ENCODE measurements at regions not wholly inside any gene's neighbourhood (a gene's known extent, or its start where the extent isn't known, plus 50 kb on each side); places are given as distances from the start of the nearest gene placed in this dataset.

DNA sequence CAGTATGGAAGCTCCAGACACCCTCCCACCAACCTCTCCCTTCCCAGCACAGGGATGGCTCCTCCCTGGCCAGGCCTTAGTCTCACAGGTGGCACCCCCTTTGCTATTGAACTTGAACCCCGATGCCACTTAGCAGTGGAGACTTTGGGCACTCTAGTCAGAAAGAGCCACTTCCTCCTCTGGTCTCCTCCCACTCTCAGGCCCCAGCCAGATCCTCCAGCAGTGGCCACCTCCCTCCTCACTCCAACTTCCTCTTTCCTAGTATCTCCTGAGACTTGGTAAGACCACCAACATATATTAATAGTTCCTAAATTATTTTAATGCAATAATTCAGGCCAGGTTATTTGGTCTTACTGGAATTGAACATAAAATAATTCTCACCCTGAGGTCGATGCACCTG, 437.2 kb upstream of the ID2 start:
- H3K9me3 ChIP-seq (ENCODE audit: low read depth) = no peaks in the 10 kb centered on the region
- peaks cover 35% of the 10 kb centered on the region for H3K9me3 Mint-ChIP-seq
- H3K4me2 ChIP-seq = no peak overlapping the region
- peaks cover 3% of the 10 kb centered on the region for H3K27me3 Mint-ChIP-seq (ENCODE audit: insufficient read depth, low read depth)
- H3K4me1 Mint-ChIP-seq = peaks cover 17% of the 10 kb centered on the region
- no peaks in the 10 kb centered on the region for H3K36me3 ChIP-seq
- TF ChIP-seq EZH2phosphoT487 (IDR thresholded peaks at IDR 0.05) = no peak
- no peak for TF ChIP-seq CTCF (IDR thresholded peaks at IDR 0.05)
- no peak for TF ChIP-seq EZH2 (IDR thresholded peaks at IDR 0.05)
- no peak overlapping the region for H3K4me3 ChIP-seq
- H3F3A ChIP-seq (ENCODE audit: low read depth) = no peaks in the 10 kb centered on the region
- DNase-seq (ENCODE audit: low spot score) = no peak
- no peak overlapping the region for H3K4me3 Mint-ChIP-seq
- H3K79me2 ChIP-seq (ENCODE audit: low read depth) = no peaks in the 10 kb centered on the region
- no peak overlapping the region for H3K9ac ChIP-seq
- no peak overlapping the region for H3K27ac Mint-ChIP-seq
- H3K36me3 Mint-ChIP-seq = no peaks in the 10 kb centered on the region
- no peak overlapping the region for H2AFZ ChIP-seq (replicated peaks)
- H3K4me1 ChIP-seq = peaks cover 4% of the 10 kb centered on the region
- H3K27ac ChIP-seq = no peak overlapping the region
- no peaks in the 10 kb centered on the region for H3K27me3 ChIP-seq
- no peaks in the 10 kb centered on the region for H4K20me1 ChIP-seq (ENCODE audit: low read depth)

DNA sequence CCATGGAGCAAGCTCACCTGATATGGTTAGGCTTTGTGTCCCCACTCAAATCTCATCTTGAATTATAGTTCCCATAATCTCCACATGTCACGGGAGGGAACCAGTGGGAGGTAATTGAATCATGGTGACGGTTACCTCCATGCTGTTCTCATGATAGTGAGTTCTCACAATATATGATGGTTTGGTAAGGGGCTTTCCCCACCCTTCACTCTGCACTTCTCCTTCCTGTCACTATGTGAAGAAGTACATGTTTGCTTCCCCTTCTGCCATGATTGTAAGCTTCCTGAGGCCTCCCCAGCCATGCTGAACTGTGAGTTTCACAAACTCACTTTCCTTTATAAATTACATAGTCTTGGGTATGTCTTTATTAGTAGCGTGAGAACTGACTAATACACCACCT, 435.7 kb upstream of the ID2 start:
- H3K36me3 ChIP-seq = no peaks in the 10 kb centered on the region
- H4K20me1 ChIP-seq (ENCODE audit: low read depth) = no peaks in the 10 kb centered on the region
- H3K9me3 ChIP-seq (ENCODE audit: low read depth) = peaks cover 8% of the 10 kb centered on the region
- Mint-ChIP-seq H3K27ac (no peak overlapping the region), H3K9me3 (peaks cover 43% of the 10 kb centered on the region), H3K4me1 (peaks cover 6% of the 10 kb centered on the region), H3K27me3 (ENCODE audit: insufficient read depth, low read depth) (peaks cover 3% of the 10 kb centered on the region), H3K4me3 (no peak overlapping the region), H3K36me3 (peaks cover 2% of the 10 kb centered on the region)
- TF ChIP-seq EZH2phosphoT487 (IDR thresholded peaks at IDR 0.05) = no peak
- TF ChIP-seq CTCF (IDR thresholded peaks at IDR 0.05) = no peak
- no peak for TF ChIP-seq EZH2 (IDR thresholded peaks at IDR 0.05)
- H2AFZ ChIP-seq (replicated peaks) = no peak overlapping the region
- no peak for DNase-seq (ENCODE audit: low spot score)
- H3K79me2 ChIP-seq (ENCODE audit: low read depth) = no peaks in the 10 kb centered on the region
- no peaks in the 10 kb centered on the region for H3F3A ChIP-seq (ENCODE audit: low read depth)
- H3K4me3 ChIP-seq = no peak overlapping the region
- H3K27ac ChIP-seq = no peak overlapping the region
- H3K9ac ChIP-seq = no peak overlapping the region
- H3K27me3 ChIP-seq = no peaks in the 10 kb centered on the region
- H3K4me1 ChIP-seq = no peaks in the 10 kb centered on the region
- no peak overlapping the region for H3K4me2 ChIP-seq

DNA sequence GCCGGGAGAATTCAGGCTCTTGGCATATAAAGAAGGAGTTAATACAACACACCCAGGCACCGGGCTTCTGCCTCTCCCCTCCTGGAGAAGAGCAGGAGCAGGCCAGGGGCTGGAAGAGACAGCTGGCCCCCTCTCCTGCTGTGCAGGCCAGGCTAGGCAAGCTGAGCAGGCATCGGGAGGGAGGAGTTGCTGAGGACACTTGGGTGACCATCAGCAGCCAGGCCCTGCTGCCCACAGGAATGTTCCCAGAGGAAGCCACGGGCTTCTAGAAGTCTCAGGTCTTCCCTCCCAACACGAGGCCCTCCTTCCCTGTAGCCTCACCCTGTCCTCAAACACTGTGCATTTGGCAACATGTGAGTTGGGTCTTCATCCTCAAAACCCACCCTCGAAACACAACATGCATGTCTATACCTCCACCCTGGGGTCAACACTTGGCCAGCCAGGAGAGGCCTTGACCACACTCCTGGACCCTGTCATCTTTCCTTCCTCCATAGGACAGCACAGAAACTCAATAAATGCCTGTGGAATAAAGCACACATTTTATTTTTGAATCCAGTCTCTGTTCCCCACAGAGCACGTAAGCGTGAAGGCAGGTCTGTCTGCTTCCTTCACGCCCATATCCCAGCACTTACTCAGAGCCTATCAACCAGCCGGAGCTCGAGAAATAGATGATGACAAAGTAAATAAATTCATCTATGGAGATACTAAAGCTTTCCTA, 433.8 kb upstream of the ID2 start:
- H3K4me3 Mint-ChIP-seq = no peak overlapping the region
- Histone ChIP-seq H3K9ac (no peak overlapping the region), H4K20me1 (ENCODE audit: low read depth) (no peaks in the 10 kb centered on the region), H3K36me3 (no peaks in the 10 kb centered on the region), H3K4me2 (no peak overlapping the region), H2AFZ (replicated peaks) (no peak overlapping the region), H3K27ac (no peak overlapping the region), H3K27me3 (no peaks in the 10 kb centered on the region), H3K4me1 (peaks cover 6% of the 10 kb centered on the region), H3K79me2 (ENCODE audit: low read depth) (no peaks in the 10 kb centered on the region), H3K9me3 (ENCODE audit: low read depth) (peaks cover 8% of the 10 kb centered on the region), H3K4me3 (no peak overlapping the region), H3F3A (ENCODE audit: low read depth) (peaks cover 1% of the 10 kb centered on the region)
- peak overlapping the region; percentile 76 for H3K27ac Mint-ChIP-seq
- peaks cover 2% of the 10 kb centered on the region for H3K36me3 Mint-ChIP-seq
- no peak for TF ChIP-seq CTCF (IDR thresholded peaks at IDR 0.05)
- TF ChIP-seq EZH2 (IDR thresholded peaks at IDR 0.05) = no peak
- no peak for TF ChIP-seq EZH2phosphoT487 (IDR thresholded peaks at IDR 0.05)
- H3K9me3 Mint-ChIP-seq = peaks cover 43% of the 10 kb centered on the region
- peaks cover 2% of the 10 kb centered on the region for H3K27me3 Mint-ChIP-seq (ENCODE audit: insufficient read depth, low read depth)
- DNase-seq (ENCODE audit: low spot score) = no peak
- H3K4me1 Mint-ChIP-seq = no peaks in the 10 kb centered on the region
